ENCODE measurements at regions not wholly inside any gene's neighbourhood (a gene's known extent, or its start where the extent isn't known, plus 50 kb on each side); places are given as distances from the start of the nearest gene placed in this dataset.

DNA sequence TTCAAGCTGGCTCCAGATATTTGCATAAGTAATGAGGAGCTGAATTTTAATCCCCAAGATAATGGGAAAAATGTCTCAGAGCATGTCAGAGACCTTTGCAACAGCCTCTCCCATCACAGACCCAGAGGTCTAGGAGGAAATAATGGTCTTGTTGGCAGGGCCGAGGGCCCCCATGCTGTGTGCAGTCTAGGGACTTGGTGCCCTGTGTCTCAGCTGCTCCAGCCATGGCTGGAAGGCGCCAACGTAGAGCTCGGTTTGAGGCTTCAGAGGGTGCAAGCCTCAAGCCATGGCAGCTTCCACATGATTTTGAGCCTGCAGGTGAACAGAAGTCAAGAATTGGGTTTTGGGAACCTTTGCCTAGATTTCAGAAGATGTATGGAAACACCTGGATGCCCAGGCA, 134.7 kb downstream of the LYPLAL1 start:
- no peaks in the 10 kb centered on the region for H3K36me3 ChIP-seq (ENCODE audit: control insufficient read depth, insufficient read depth, low read length)
- no peaks in the 10 kb centered on the region for H3K79me2 ChIP-seq (ENCODE audit: control insufficient read depth, insufficient read depth, low read length)
- TF ChIP-seq EZH2 (IDR thresholded peaks at IDR 0.05; ENCODE audit: low read length, missing control alignments), result no peak
- TF ChIP-seq, protein P1, sequence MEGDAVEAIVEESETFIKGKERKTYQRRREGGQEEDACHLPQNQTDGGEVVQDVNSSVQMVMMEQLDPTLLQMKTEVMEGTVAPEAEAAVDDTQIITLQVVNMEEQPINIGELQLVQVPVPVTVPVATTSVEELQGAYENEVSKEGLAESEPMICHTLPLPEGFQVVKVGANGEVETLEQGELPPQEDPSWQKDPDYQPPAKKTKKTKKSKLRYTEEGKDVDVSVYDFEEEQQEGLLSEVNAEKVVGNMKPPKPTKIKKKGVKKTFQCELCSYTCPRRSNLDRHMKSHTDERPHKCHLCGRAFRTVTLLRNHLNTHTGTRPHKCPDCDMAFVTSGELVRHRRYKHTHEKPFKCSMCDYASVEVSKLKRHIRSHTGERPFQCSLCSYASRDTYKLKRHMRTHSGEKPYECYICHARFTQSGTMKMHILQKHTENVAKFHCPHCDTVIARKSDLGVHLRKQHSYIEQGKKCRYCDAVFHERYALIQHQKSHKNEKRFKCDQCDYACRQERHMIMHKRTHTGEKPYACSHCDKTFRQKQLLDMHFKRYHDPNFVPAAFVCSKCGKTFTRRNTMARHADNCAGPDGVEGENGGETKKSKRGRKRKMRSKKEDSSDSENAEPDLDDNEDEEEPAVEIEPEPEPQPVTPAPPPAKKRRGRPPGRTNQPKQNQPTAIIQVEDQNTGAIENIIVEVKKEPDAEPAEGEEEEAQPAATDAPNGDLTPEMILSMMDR (conservative IDR thresholded peaks at IDR 0.05 in 1 of 2, IDR thresholded peaks at IDR 0.05 in 1 of 2; ENCODE audit: low read depth in 1 of 2, low read length in 2 of 2), result no peak
- no peak for DNase-seq (ENCODE audit: low read depth in 2 of 2)
- H3K9me3 ChIP-seq (ENCODE audit: control insufficient read depth, insufficient read depth, low read depth, low read length), result no peaks in the 10 kb centered on the region
- H3K4me1 ChIP-seq (ENCODE audit: control insufficient read depth, extremely low read depth, insufficient read depth, low read length), result peaks cover 2% of the 10 kb centered on the region
- H2AFZ ChIP-seq (ENCODE audit: low read length), result no peak overlapping the region
- no peak overlapping the region for H3K4me3 ChIP-seq (replicated peaks in 1 of 4; ENCODE audit: control extremely low read depth in 1 of 4, insufficient read depth in 1 of 4, low read depth in 3 of 4, low read length in 4 of 4)
- no peak overlapping the region for H3K4me2 ChIP-seq (ENCODE audit: extremely low read depth, insufficient read depth, low read length)
- H4K20me1 ChIP-seq (ENCODE audit: control insufficient read depth, extremely low read depth, insufficient read depth, low read length), result no peaks in the 10 kb centered on the region
- no peak overlapping the region for H3K9ac ChIP-seq (ENCODE audit: insufficient read depth, low read length)
- no peak overlapping the region for H3K27ac ChIP-seq (ENCODE audit: insufficient read depth, low read length)
- H3K27me3 ChIP-seq (ENCODE audit: control insufficient read depth, insufficient read depth, low read length), result no peaks in the 10 kb centered on the region

DNA sequence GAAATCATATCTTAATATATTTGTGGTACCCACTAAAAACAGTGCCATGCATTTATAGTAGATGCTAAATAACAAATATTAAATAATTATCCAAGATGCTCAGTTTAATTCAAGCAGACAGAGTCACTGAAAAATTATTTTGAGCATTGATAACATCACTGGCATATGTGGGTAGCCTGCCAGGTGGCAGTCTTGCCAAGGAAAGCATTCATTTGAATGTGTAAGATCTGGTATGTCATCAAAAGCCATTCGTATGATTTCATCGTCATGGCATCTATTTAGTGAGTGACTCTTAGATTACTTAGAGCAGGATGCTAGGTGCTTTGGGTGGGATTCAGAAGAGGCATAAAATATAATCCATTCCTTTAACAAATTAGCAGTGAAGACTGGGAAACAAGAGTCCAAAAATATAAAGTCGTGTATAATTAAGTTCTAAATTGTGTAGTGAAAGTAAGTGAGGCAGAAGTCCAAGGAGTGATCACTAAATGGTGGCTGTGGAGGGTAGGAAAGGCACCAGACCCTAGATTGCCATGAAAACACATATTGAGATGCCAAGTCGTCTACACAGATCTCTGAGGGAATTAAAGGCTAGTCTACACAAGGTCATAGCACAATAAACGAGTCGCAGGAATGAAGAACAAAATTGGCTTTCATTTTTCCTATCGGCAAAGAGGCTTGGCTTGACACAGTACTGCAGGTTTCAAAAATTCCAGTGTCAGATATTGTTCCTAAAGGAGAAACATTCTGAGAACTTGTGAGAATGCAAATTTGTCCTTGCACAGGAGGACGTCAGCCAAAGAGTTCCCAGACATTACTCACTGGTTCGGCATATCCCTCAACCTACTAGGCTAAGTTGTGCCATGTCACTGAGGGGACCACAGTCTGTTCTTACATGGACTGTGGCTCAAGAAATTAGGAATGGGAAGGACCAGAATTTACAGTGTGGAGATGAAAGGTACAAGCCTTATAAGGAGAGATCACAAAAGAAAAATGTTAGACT, 130.8 kb downstream of the LYPLAL1 start:
- no peak for TF ChIP-seq EZH2 (IDR thresholded peaks at IDR 0.05; ENCODE audit: low read length, missing control alignments)
- no peaks in the 10 kb centered on the region for H3K27me3 ChIP-seq (ENCODE audit: control insufficient read depth, insufficient read depth, low read length)
- H3K27ac ChIP-seq (ENCODE audit: insufficient read depth, low read length), result no peak overlapping the region
- no peaks in the 10 kb centered on the region for H3K9me3 ChIP-seq (ENCODE audit: control insufficient read depth, insufficient read depth, low read depth, low read length)
- no peak overlapping the region for H3K9ac ChIP-seq (ENCODE audit: insufficient read depth, low read length)
- DNase-seq (ENCODE audit: low read depth in 2 of 2), result peak; percentile 44 to 95
- H4K20me1 ChIP-seq (ENCODE audit: control insufficient read depth, extremely low read depth, insufficient read depth, low read length), result no peaks in the 10 kb centered on the region
- H3K36me3 ChIP-seq (ENCODE audit: control insufficient read depth, insufficient read depth, low read length), result no peaks in the 10 kb centered on the region
- no peak overlapping the region for H2AFZ ChIP-seq (ENCODE audit: low read length)
- H3K4me3 ChIP-seq (replicated peaks in 1 of 4; ENCODE audit: control extremely low read depth in 1 of 4, insufficient read depth in 1 of 4, low read depth in 3 of 4, low read length in 4 of 4), result no peak overlapping the region
- H3K4me2 ChIP-seq (ENCODE audit: extremely low read depth, insufficient read depth, low read length), result peak overlapping the region; percentile 1
- no peaks in the 10 kb centered on the region for H3K79me2 ChIP-seq (ENCODE audit: control insufficient read depth, insufficient read depth, low read length)
- H3K4me1 ChIP-seq (ENCODE audit: control insufficient read depth, extremely low read depth, insufficient read depth, low read length), result peaks cover 3% of the 10 kb centered on the region

DNA sequence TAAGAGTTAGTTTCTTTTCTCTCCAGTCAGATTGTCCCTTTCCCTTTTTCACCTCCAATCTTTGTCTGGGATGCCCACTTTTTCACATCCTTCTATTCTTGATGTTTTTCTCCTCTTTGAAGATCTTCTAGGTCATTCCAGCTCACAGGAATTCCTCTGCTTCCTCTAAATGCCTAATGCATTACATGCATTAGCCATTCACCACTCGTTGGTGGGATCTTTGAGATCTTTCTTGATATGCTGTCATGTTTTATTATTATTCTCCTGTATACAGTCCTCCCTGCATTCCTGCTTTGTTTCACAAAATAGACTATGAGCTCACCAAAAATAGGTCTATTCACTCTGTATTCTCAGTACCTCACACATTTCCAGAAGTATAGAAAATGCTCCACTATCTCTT, 129.0 kb downstream of the LYPLAL1 start:
- no peaks in the 10 kb centered on the region for H3K9me3 ChIP-seq (ENCODE audit: control insufficient read depth, insufficient read depth, low read depth, low read length)
- H4K20me1 ChIP-seq (ENCODE audit: control insufficient read depth, extremely low read depth, insufficient read depth, low read length), result no peaks in the 10 kb centered on the region

More for the DNA sequence above, 129.0 kb downstream of the LYPLAL1 start:
- Histone ChIP-seq H3K27me3 (ENCODE audit: control insufficient read depth, insufficient read depth, low read length) (no peaks in the 10 kb centered on the region), H3K4me3 (replicated peaks in 1 of 4; ENCODE audit: control extremely low read depth in 1 of 4, insufficient read depth in 1 of 4, low read depth in 3 of 4, low read length in 4 of 4) (no peak overlapping the region), H3K9ac (ENCODE audit: insufficient read depth, low read length) (no peak overlapping the region), H3K79me2 (ENCODE audit: control insufficient read depth, insufficient read depth, low read length) (no peaks in the 10 kb centered on the region), H2AFZ (ENCODE audit: low read length) (no peak overlapping the region), H3K4me1 (ENCODE audit: control insufficient read depth, extremely low read depth, insufficient read depth, low read length) (peaks cover 5% of the 10 kb centered on the region), H3K4me2 (ENCODE audit: extremely low read depth, insufficient read depth, low read length) (no peak overlapping the region), H3K36me3 (ENCODE audit: control insufficient read depth, insufficient read depth, low read length) (no peaks in the 10 kb centered on the region), H3K27ac (ENCODE audit: insufficient read depth, low read length) (no peak overlapping the region)
- no peak for TF ChIP-seq EZH2 (IDR thresholded peaks at IDR 0.05; ENCODE audit: low read length, missing control alignments)
- TF ChIP-seq, protein P1 (conservative IDR thresholded peaks at IDR 0.05 in 1 of 2, IDR thresholded peaks at IDR 0.05 in 1 of 2; ENCODE audit: low read depth in 1 of 2, low read length in 2 of 2), result no peak
- DNase-seq (ENCODE audit: low read depth in 2 of 2), result peak in 1 of 2 donors; percentile 81
